Keratinocyte (primary cell): ENCODE measurements at regions not wholly inside any gene's neighbourhood (a gene's known extent, or its start where the extent isn't known, plus 50 kb on each side); places are given as distances from the start of the nearest gene placed in this dataset.

Experiments
- DNase-seq: peaks from one replicate; pipeline ENCODE4 v3.0.0-alpha.2; 2011; ENCODE audit warnings: low read depth, missing footprints, low spot score
- FAIRE-seq: peaks from 2 replicates; lab custom pipeline; 2011; peaks lifted over from hg19 to GRCh38; lab: Jason Lieb, UNC
- H2AFZ ChIP-seq: 2 replicates; pipeline ENCODE4 v1.6.0; 2012; ENCODE audit warnings: low read length, control low read depth, inconsistent platforms; ENCODE audit not compliant: control insufficient read depth
- H3K27ac ChIP-seq: 2 replicates; pipeline ENCODE4 v1.5.1; 2011; ENCODE audit warnings: low read length; ENCODE audit not compliant: control insufficient read depth, insufficient read depth
- H3K27me3 ChIP-seq: 3 replicates; pipeline ENCODE4 v1.6.0; 2011; ENCODE audit warnings: low read length; ENCODE audit not compliant: control insufficient read depth, insufficient read depth; ENCODE audit errors: extremely low read depth
- H3K36me3 ChIP-seq, 2 experiments: 2 replicates in 1 of 2; 3 replicates in 1 of 2; pipeline ENCODE4 v1.5.1; 2011; ENCODE audit warnings: low read length in 2 of 2, mild to moderate bottlenecking in 1 of 2; ENCODE audit not compliant: control insufficient read depth in 2 of 2, insufficient read depth in 2 of 2; ENCODE audit errors: extremely low read depth in 1 of 2
- H3K4me1 ChIP-seq: 3 replicates; pipeline ENCODE4 v1.5.1; 2011; ENCODE audit warnings: low read length; ENCODE audit not compliant: control insufficient read depth, insufficient read depth; ENCODE audit errors: extremely low read depth
- H3K4me2 ChIP-seq: 3 replicates; pipeline ENCODE4 v1.6.0; 2011; ENCODE audit warnings: low read depth, low read length; ENCODE audit not compliant: control insufficient read depth, insufficient read depth; ENCODE audit errors: extremely low read depth
- H3K4me3 ChIP-seq, 3 experiments: fragments of 200-600 bp in 1 of 3; sonication (generic) in 1 of 3; 2 replicates in 2 of 3; 3 replicates in 1 of 3; pipeline ENCODE4 v1.5.1; 2011 to 2016; ENCODE audit warnings: low read length in 3 of 3, mild to moderate bottlenecking in 3 of 3, control low read depth in 2 of 3, inconsistent platforms in 1 of 3, low read depth in 1 of 3, mixed read lengths in 1 of 3, mixed run types in 1 of 3, moderate library complexity in 1 of 3; ENCODE audit not compliant: control insufficient read depth in 2 of 3, insufficient read depth in 2 of 3; ENCODE audit errors: extremely low read depth in 1 of 3
- H3K79me2 ChIP-seq: 2 replicates; pipeline ENCODE4 v1.6.0; 2012; ENCODE audit warnings: low read length; ENCODE audit not compliant: control insufficient read depth, insufficient read depth
- H3K9ac ChIP-seq: 3 replicates; pipeline ENCODE4 v1.6.0; 2011; ENCODE audit warnings: low read length; ENCODE audit not compliant: control insufficient read depth, insufficient read depth; ENCODE audit errors: extremely low read depth
- H3K9me1 ChIP-seq: 3 replicates; pipeline ENCODE4 v1.6.0; 2011; ENCODE audit warnings: low read length; ENCODE audit not compliant: control insufficient read depth, insufficient read depth; ENCODE audit errors: extremely low read depth
- H3K9me3 ChIP-seq: 2 replicates; pipeline ENCODE4 v1.5.1; 2012; ENCODE audit warnings: low read depth, low read length; ENCODE audit not compliant: control insufficient read depth
- H4K20me1 ChIP-seq: 3 replicates; pipeline ENCODE4 v1.6.0; 2011; ENCODE audit warnings: low read length; ENCODE audit not compliant: control insufficient read depth, insufficient read depth; ENCODE audit errors: extremely low read depth
- EZH2 ChIP-seq: IDR thresholded peaks from one replicate; pipeline ENCODE4 v1.6.1; 2012; ENCODE audit warnings: inconsistent platforms, mild to moderate bottlenecking, low read length, moderate library complexity
- dilution Hi-C: fragments of 300-500 bp; cut with MboI; formaldehyde crosslinking; loops from one replicate; pipeline ENCODE4 v1.7.0; 2020; ENCODE audit warnings: low sequenced_read_pairs; ENCODE audit not compliant: extremely low pct_ligation_motif_present
- TF ChIP-seq, protein P1 (sequence below), 3 experiments: IDR thresholded peaks in 1 of 3; conservative IDR thresholded peaks in 1 of 3; optimal IDR thresholded peaks in 1 of 3; 2 replicates in 2 of 3; 3 replicates in 1 of 3; pipeline versions ENCODE3 to v1.5.1; 2011; ENCODE audit warnings: low read length in 3 of 3, mild to moderate bottlenecking in 3 of 3, moderate library complexity in 2 of 3, control low read depth in 1 of 3, inconsistent platforms in 1 of 3; ENCODE audit not compliant: insufficient read depth in 2 of 3; ENCODE audit errors: extremely low read depth in 1 of 3

DNA sequence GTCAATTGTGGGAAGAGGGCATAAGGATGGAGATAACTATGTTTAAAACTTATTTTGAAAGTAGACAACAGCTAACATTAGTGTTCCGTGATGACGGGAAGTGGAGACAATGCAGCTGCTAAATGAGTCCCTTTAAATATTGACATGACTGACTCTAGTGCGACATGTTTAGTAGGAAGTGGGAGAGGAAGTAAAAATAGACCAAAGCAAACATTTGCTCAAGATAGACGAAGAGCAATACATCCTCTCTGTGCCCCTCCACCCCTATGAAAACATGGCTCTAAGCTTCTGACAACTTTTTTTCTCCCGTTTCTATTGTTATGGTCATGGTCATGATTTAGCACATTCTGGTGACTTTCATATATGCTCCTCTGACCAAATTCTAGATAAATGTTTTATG is 60.0 kb upstream of the HMCN1 start:
- Histone ChIP-seq H3K79me2 (no peaks in the 10 kb centered on the region), H3K4me3 (no peak overlapping the region), H2AFZ (no peak overlapping the region), H3K9me3 (no peaks in the 10 kb centered on the region), H3K9ac (no peak overlapping the region), H3K4me2 (no peak overlapping the region), H3K4me1 (no peaks in the 10 kb centered on the region), H3K27me3 (no peaks in the 10 kb centered on the region), H3K36me3 (no peaks in the 10 kb centered on the region), H4K20me1 (no peaks in the 10 kb centered on the region), H3K9me1 (no peaks in the 10 kb centered on the region), H3K27ac (no peak overlapping the region)
- DNase-seq (no peak), FAIRE-seq (no peak)
- dilution Hi-C loops: loop anchor here (10.0 kb wide), 1 partner anchor 379 kb away; no protein-coding TSS in a partner anchor
- no peak for TF ChIP-seq EZH2
- TF ChIP-seq, protein P1, sequence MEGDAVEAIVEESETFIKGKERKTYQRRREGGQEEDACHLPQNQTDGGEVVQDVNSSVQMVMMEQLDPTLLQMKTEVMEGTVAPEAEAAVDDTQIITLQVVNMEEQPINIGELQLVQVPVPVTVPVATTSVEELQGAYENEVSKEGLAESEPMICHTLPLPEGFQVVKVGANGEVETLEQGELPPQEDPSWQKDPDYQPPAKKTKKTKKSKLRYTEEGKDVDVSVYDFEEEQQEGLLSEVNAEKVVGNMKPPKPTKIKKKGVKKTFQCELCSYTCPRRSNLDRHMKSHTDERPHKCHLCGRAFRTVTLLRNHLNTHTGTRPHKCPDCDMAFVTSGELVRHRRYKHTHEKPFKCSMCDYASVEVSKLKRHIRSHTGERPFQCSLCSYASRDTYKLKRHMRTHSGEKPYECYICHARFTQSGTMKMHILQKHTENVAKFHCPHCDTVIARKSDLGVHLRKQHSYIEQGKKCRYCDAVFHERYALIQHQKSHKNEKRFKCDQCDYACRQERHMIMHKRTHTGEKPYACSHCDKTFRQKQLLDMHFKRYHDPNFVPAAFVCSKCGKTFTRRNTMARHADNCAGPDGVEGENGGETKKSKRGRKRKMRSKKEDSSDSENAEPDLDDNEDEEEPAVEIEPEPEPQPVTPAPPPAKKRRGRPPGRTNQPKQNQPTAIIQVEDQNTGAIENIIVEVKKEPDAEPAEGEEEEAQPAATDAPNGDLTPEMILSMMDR (optimal IDR thresholded peaks at IDR 0.05 in 1 of 3, IDR thresholded peaks at IDR 0.05 in 1 of 3, conservative IDR thresholded peaks at IDR 0.05 in 1 of 3; ENCODE audit: extremely low read depth in 1 of 3, insufficient read depth in 2 of 3, low read length in 3 of 3): no peak

DNA sequence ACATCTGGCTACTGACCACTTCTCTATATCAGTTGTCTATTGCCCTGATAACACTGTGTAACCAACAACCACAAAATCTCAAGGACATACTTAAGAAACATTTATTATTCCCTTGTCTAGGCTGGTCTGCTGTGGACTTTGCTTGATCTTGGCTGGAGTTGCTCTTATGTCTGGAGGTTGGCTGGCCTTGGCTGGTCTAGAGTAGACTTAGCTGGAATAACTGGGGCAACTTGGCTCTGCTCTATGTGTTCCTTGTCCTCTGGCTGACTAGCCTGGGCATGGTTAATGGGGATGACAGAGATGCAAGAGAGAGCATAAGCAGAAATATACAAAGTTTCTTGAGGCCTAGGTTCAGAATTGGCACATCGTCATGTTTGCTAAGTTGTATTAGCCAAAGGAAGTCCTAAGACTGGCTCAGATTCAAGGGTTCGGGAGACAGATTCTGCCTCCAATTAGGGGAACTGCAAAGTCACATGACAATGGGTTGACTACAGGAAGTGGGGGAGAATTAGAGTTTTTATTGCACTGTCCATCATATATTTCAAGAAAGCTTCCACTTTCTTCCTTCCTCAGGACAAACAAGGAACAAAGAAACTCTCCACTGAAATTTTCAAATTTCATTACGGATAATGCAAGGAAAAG is 61.4 kb upstream of the HMCN1 start:
- dilution Hi-C loops: loop anchor here (10.0 kb wide), 1 partner anchor 378 kb away; no protein-coding TSS in a partner anchor
- Histone ChIP-seq H3K9me3 (no peaks in the 10 kb centered on the region), H3K9me1 (no peaks in the 10 kb centered on the region), H3K4me2 (no peak overlapping the region), H3K36me3 (no peaks in the 10 kb centered on the region), H4K20me1 (no peaks in the 10 kb centered on the region), H3K27ac (no peak overlapping the region), H3K27me3 (no peaks in the 10 kb centered on the region), H3K9ac (no peak overlapping the region), H3K4me1 (no peaks in the 10 kb centered on the region), H2AFZ (no peak overlapping the region), H3K4me3 (no peak overlapping the region), H3K79me2 (no peaks in the 10 kb centered on the region)
- no peak for TF ChIP-seq EZH2
- TF ChIP-seq, protein P1 (optimal IDR thresholded peaks at IDR 0.05 in 1 of 3, IDR thresholded peaks at IDR 0.05 in 1 of 3, conservative IDR thresholded peaks at IDR 0.05 in 1 of 3; ENCODE audit: extremely low read depth in 1 of 3, insufficient read depth in 2 of 3, low read length in 3 of 3): no peak
- no peak for FAIRE-seq
- no peak for DNase-seq
